ENCODE measurements at regions not wholly inside any gene's neighbourhood (a gene's known extent, or its start where the extent isn't known, plus 50 kb on each side); places are given as distances from the start of the nearest gene placed in this dataset.

- intact Hi-C loops (cut with DNase I; ENCODE audit: low total_unique reads), result no loop called here
- Histone ChIP-seq H3K36me3 (no peaks in the 10 kb centered on the region), H3K27ac (no peak overlapping the region), H3K27me3 (no peaks in the 10 kb centered on the region), H3K4me1 (peaks cover 0 to 24% (median 10%) of the 10 kb centered on the region in 4 donors), H3K4me3 (no peak overlapping the region), H3K9me3 (no peaks in the 10 kb centered on the region)
- TF ChIP-seq EP300 (IDR thresholded peaks at IDR 0.05) (no peak), POLR2AphosphoS5 (IDR thresholded peaks at IDR 0.05) (no peak), CTCF (IDR thresholded peaks at IDR 0.05) (no peak), POLR2A (IDR thresholded peaks at IDR 0.05) (no peak)
- peak in 1 of 2 donors; percentile 41 for DNase-seq
- WGBS, 5 donors, result 56 to 62% (median 59%) methylated on average over 6 of the region's 6 CpGs
Measured at GRCh38 chr9:8262625-8263622, 463.3 kb upstream of the DMAC1 start.

DNA sequence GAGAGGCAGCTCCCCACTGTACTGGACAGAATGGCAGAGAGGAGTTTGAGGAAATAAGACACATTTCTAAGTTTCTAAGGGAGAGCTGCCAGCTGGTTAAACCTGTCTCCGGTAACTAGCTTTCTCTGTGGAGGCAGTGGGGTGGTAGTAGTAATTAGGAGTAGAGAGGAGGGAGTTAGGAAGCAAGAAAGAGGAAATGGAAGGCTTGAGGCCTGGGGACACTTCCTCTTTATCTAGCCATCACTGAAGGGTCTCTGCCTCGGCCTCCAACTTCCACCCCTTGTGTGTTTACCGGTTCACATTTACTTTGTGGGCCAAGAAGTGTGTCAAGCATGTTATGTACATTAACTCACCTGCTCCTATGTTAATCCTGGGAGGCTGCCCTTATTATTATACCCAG, 462.2 kb upstream of the DMAC1 start:
- no peak for DNase-seq
- Histone ChIP-seq H3K4me1 (peaks cover 0 to 13% (median 6%) of the 10 kb centered on the region in 4 donors), H3K27me3 (no peaks in the 10 kb centered on the region), H3K36me3 (no peaks in the 10 kb centered on the region), H3K9me3 (no peaks in the 10 kb centered on the region), H3K27ac (no peak overlapping the region), H3K4me3 (no peak overlapping the region)
- WGBS, 5 donors, result 72 to 87% (median 79%) methylated on average over 3 of the region's 3 CpGs
- no peak for TF ChIP-seq POLR2A (IDR thresholded peaks at IDR 0.05)
- no peak for TF ChIP-seq POLR2AphosphoS5 (IDR thresholded peaks at IDR 0.05)
- TF ChIP-seq CTCF (IDR thresholded peaks at IDR 0.05), result no peak
- no peak for TF ChIP-seq EP300 (IDR thresholded peaks at IDR 0.05)
- intact Hi-C loops (cut with DNase I; ENCODE audit: low total_unique reads), result no loop called here

DNA sequence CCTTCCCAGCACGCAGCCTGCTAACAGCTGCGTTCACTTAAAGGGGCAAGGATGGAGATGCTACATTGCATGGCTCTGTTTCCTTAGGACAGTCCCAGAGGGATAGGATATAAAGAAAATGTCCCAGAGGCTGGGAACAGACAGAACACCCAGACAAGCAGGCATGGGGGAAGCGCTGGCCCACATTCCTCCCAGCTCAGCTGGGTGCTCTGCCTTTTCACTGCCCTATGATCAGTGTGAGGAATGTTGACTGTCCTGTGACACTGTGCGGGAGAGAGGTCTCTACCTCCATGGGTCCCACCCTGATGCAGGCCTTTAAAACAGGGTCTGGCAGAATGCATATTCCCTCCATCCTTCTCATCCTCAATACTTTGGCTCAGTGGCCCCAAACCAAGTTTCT, 459.4 kb upstream of the DMAC1 start:
- no peaks in the 10 kb centered on the region for H3K9me3 ChIP-seq
- H3K27me3 ChIP-seq, result no peaks in the 10 kb centered on the region
- TF ChIP-seq EP300 (IDR thresholded peaks at IDR 0.05) (no peak), POLR2A (IDR thresholded peaks at IDR 0.05) (no peak), POLR2AphosphoS5 (IDR thresholded peaks at IDR 0.05) (no peak), CTCF (IDR thresholded peaks at IDR 0.05) (no peak)
- intact Hi-C loops (cut with DNase I; ENCODE audit: low total_unique reads), result no loop called here
- H3K4me3 ChIP-seq, result no peak overlapping the region
- no peak overlapping the region for H3K27ac ChIP-seq
- peaks cover 0 to 13% (median 6%) of the 10 kb centered on the region in 4 donors for H3K4me1 ChIP-seq
- no peak for DNase-seq
- no peaks in the 10 kb centered on the region for H3K36me3 ChIP-seq
- whole genome bisulfite sequencing, 5 donors, result 90 to 96% (median 95%) methylated on average over 4 of the region's 4 CpGs

DNA sequence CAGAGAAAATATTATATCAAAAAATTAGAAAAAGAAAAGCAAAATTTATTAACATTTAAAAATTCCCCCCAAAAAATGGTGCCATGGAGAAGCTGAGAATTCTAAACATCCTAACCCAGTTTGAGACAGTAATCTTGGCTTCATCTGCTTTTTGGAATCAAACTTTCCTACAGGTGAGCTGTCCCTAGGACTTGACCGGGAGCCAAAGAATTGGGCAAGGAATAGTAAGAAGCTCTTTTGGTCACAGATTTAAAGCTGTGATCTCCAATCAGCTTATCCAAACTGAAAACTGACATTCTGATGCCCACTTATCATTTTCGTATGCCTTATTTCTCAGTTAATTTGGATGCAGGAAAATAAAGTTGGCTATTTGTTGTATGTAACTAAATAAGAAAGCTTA, 457.3 kb upstream of the DMAC1 start:
- Histone ChIP-seq H3K4me3 (no peak overlapping the region), H3K9me3 (no peaks in the 10 kb centered on the region), H3K27me3 (no peaks in the 10 kb centered on the region), H3K36me3 (no peaks in the 10 kb centered on the region), H3K27ac (no peak overlapping the region), H3K4me1 (peaks cover 0 to under 1% (median 0%) of the 10 kb centered on the region in 4 donors)
- no peak for DNase-seq
- intact Hi-C loops (cut with DNase I; ENCODE audit: low total_unique reads), result no loop called here
- 79 to 98% (median 88%) methylated on average over 2 of the region's 2 CpGs for WGBS, 5 donors
- TF ChIP-seq POLR2A (IDR thresholded peaks at IDR 0.05) (no peak), POLR2AphosphoS5 (IDR thresholded peaks at IDR 0.05) (no peak), CTCF (IDR thresholded peaks at IDR 0.05) (no peak), EP300 (IDR thresholded peaks at IDR 0.05) (no peak)
